Nephron (organoid): ENCODE measurements at regions not wholly inside any gene's neighbourhood (a gene's known extent, or its start where the extent isn't known, plus 50 kb on each side); places are given as distances from the start of the nearest gene placed in this dataset.

ENCODE experiments used
- H3K27ac Mint-ChIP-seq, 3 experiments: 2 replicates each; pipeline ENCODE4 v1.8.0; 2020; ENCODE audit warnings: mixed read lengths in 3 of 3, mild to moderate bottlenecking in 2 of 3, moderate library complexity in 1 of 3
- H3K27me3 Mint-ChIP-seq: 2 replicates; pipeline ENCODE4 v1.8.0; 2021; ENCODE audit warnings: low read depth, mild to moderate bottlenecking, moderate library complexity, mixed read lengths
- H3K36me3 Mint-ChIP-seq: 2 replicates; pipeline ENCODE4 v1.8.0; 2020; ENCODE audit warnings: low read depth, mixed read lengths
- H3K4me1 Mint-ChIP-seq: 2 replicates; pipeline ENCODE4 v1.8.0; 2020; ENCODE audit warnings: mixed read lengths
- H3K4me3 Mint-ChIP-seq, 3 experiments: 2 replicates each; pipeline ENCODE4 v1.8.0; 2020; ENCODE audit warnings: mild to moderate bottlenecking in 3 of 3, mixed read lengths in 3 of 3, moderate library complexity in 2 of 3
- H3K9me3 Mint-ChIP-seq: 2 replicates; pipeline ENCODE4 v1.8.0; 2020; ENCODE audit warnings: mixed read lengths
- CTCF ChIP-seq, 3 experiments: fragments of 200-600 bp; sonication (generic); IDR thresholded peaks; one replicate each; pipeline ENCODE4 v1.5.0; 2021; ENCODE audit warnings: antibody characterized with exemption in 3 of 3; ENCODE audit not compliant: unreplicated experiment in 3 of 3

DNA sequence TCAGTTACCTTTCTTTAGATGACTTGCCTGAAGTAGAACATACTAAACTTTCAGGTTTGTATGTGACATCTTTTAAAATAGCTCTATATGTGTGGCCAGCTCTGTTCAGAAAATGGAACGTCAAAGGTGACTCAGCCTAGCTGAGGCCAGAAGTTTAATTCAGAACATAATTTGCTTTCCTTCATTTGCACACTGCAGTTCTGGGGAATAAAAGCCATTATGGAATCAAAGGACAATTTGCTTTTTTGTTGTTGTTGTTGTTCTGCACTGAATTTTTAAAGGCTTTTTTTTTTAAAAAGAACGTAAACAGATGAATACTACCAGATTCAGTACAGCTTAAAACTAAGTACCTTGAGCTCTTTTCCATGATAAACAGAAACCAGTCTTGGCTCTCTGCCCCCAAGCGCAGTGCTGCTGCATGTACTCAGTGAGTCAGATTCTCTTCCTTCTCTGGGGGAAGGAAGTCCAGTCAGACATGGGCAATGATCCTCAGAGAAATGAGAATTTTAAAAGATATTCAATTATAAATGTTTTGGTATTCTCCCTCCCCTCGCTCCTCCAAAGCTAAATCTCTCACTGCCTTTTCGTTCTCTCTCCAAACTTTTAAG, 644.2 kb downstream of the NOVA1 start:
- no peak overlapping the region for H3K27ac Mint-ChIP-seq
- H3K9me3 Mint-ChIP-seq: peaks cover 12% of the 10 kb centered on the region
- H3K4me3 Mint-ChIP-seq: no peak overlapping the region
- no peak for TF ChIP-seq CTCF (IDR thresholded peaks at IDR 0.05; ENCODE audit: unreplicated experiment in 3 of 3)
- no peaks in the 10 kb centered on the region for H3K4me1 Mint-ChIP-seq
- no peaks in the 10 kb centered on the region for H3K36me3 Mint-ChIP-seq
- H3K27me3 Mint-ChIP-seq: no peaks in the 10 kb centered on the region

GRCh38 chr14:25945746-25946145, 652.1 kb downstream of the NOVA1 start:
- peaks cover 3% of the 10 kb centered on the region for H3K9me3 Mint-ChIP-seq
- H3K4me3 Mint-ChIP-seq: no peak overlapping the region

DNA sequence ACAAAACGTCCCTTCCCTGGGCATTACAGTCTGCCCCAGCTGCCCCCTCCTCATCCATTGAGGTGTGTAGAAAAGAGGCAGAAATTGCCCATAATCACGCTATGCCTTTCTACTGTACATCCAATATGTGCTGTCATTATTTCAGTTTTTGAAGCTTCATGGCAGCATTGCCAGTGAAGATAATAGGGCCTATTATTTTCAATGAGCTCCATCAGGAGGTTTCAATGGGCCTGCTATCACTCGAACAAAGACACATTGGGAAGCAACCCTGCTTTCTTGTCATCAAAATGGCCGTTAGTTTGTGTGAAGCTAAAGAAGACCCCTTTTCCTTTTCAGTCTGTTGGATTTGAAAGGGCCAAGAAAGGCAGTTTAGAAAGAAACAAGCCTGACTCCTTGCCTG, 653.8 kb downstream of the NOVA1 start:
- TF ChIP-seq CTCF (IDR thresholded peaks at IDR 0.05; ENCODE audit: unreplicated experiment in 3 of 3): no peak
- Mint-ChIP-seq H3K27ac (no peak overlapping the region), H3K9me3 (no peaks in the 10 kb centered on the region), H3K27me3 (no peaks in the 10 kb centered on the region), H3K36me3 (no peaks in the 10 kb centered on the region), H3K4me3 (no peak overlapping the region), H3K4me1 (peaks cover 6% of the 10 kb centered on the region)

More at GRCh38 chr14:25945746-25946145, 652.1 kb downstream of the NOVA1 start:
- Mint-ChIP-seq H3K4me1 (no peaks in the 10 kb centered on the region), H3K27me3 (no peaks in the 10 kb centered on the region), H3K36me3 (no peaks in the 10 kb centered on the region), H3K27ac (no peak overlapping the region)
- TF ChIP-seq CTCF (IDR thresholded peaks at IDR 0.05; ENCODE audit: unreplicated experiment in 3 of 3): no peak

DNA sequence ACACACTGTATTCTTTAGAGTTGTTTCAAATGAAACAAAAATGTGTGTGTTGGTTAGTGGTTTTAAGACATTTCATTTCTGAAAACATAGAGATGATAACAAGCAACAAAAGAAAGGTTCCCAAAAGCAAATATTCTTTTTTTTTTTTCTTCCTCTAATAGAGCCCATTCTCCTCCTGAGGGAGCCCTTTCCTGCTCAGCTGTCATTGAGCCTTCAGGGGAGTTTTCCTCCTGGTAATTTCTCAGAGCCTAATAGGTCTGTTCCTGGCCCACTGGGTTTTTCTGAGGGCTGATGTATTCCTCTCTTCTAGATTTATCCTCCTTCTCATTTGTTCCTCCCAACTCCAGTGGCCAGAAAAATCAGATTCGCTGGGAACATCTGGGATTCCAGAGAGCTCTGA, 654.5 kb downstream of the NOVA1 start:
- Mint-ChIP-seq H3K9me3 (no peaks in the 10 kb centered on the region), H3K27ac (peak overlapping the region in 1 of 3 experiments; percentile 40), H3K4me1 (peaks cover 6% of the 10 kb centered on the region), H3K27me3 (no peaks in the 10 kb centered on the region), H3K36me3 (no peaks in the 10 kb centered on the region), H3K4me3 (no peak overlapping the region)
- TF ChIP-seq CTCF (IDR thresholded peaks at IDR 0.05; ENCODE audit: unreplicated experiment in 3 of 3): no peak

GRCh38 chr14:25942090-25942489, 655.7 kb downstream of the NOVA1 start:
- Mint-ChIP-seq H3K27ac (peak overlapping the region in 1 of 3 experiments; percentile 52), H3K36me3 (no peaks in the 10 kb centered on the region), H3K9me3 (no peaks in the 10 kb centered on the region), H3K4me1 (peaks cover 6% of the 10 kb centered on the region), H3K27me3 (no peaks in the 10 kb centered on the region), H3K4me3 (no peak overlapping the region)
- TF ChIP-seq CTCF (IDR thresholded peaks at IDR 0.05; ENCODE audit: unreplicated experiment in 3 of 3): no peak

DNA sequence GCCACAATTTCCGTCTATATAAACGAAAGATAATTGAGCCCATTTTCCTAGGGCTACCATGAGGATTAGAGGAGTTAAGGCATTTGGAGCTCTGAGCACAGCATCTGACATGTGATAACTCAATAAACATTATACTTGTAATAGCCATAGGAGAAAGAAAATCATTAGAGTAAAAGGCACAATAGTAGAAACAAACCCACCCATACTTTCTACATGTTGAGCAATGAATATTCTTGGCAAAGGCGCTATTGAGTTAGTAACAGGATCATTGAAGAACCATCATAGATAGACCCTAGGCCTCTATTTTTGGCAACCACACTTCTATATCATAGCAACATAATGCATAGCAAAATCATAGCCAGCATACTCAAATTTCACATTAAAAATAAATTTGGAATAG, 664.1 kb downstream of the NOVA1 start:
- Mint-ChIP-seq H3K27me3 (no peaks in the 10 kb centered on the region), H3K9me3 (no peaks in the 10 kb centered on the region), H3K27ac (no peak overlapping the region), H3K4me1 (no peaks in the 10 kb centered on the region), H3K36me3 (no peaks in the 10 kb centered on the region), H3K4me3 (no peak overlapping the region)
- TF ChIP-seq CTCF (IDR thresholded peaks at IDR 0.05; ENCODE audit: unreplicated experiment in 3 of 3): no peak
